ENCODE measurements at regions not wholly inside any gene's neighbourhood (a gene's known extent, or its start where the extent isn't known, plus 50 kb on each side); places are given as distances from the start of the nearest gene placed in this dataset.

DNA sequence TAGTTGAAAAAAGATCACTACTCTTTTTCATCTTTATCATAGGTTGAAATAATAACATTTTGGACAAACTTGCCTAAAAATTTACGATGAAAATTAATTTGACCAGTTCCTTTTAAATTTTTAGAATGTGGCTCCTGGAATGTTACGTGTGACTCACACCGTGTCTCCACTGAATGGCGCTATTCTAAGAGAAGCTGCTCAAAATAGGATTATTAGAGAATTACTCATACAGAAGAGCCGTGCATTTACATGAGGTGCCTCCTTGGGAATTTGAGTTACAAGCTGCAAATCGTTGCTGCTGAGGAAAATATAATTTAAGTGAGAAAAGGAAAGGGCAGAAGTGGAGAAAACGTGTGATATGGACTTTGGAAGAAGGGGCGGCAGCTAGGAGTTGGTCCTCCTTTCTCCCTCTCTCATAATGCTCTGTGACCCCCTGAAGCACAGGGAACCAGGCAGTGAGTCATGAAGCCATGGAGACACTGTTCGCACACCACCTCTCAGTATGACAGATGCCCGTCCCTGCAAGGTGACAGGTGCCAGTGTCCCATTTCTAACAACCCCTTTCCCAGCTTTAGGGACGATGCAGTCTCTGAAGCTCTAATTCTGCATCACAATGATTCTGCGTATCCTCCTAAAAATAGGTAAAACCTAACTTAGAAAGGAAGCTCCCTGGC, 323.2 kb upstream of the COBL start:
- DNase-seq (ENCODE audit: insufficient read length, low spot score) (no peak), FAIRE-seq (no peak)
- no peak for TF ChIP-seq SPI1 (IDR thresholded peaks at IDR 0.05; ENCODE audit: low read depth, low read length)
- no peak for TF ChIP-seq TAF1 (IDR thresholded peaks at IDR 0.05; ENCODE audit: low read depth, low read length)
- no peak for TF ChIP-seq POLR2A (IDR thresholded peaks at IDR 0.05; ENCODE audit: low read depth, low read length)
- no peak for TF ChIP-seq POU2F2 (IDR thresholded peaks at IDR 0.05; ENCODE audit: low read depth, low read length)
- TF ChIP-seq POLR2AphosphoS5 (IDR thresholded peaks at IDR 0.05; ENCODE audit: low read depth, low read length), result no peak
- TF ChIP-seq PAX5 (IDR thresholded peaks at IDR 0.05; ENCODE audit: insufficient read depth, low read length, severe bottlenecking), result no peak

DNA sequence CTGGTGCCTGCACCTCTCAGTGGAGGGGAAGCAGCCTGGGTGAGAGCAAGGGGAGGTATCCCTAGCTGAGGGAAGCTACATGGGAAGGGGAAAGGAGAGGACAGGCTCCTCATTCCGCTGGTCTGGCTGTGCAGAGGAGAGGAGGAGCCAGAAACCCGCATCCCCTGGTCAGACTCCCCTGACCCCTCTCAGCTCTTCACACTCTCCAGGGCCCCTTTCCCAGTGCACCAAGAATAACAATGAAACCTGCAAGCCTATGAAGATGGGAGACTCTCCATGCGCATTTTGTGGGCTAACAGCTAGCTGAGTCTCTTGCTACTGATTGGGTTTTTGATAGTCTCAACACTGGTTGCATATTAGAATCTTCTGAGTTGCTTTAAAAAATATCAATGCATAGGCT, 319.9 kb upstream of the COBL start:
- no peak for TF ChIP-seq POLR2AphosphoS5 (IDR thresholded peaks at IDR 0.05; ENCODE audit: low read depth, low read length)
- no peak for FAIRE-seq
- DNase-seq (ENCODE audit: insufficient read length, low spot score), result no peak

DNA sequence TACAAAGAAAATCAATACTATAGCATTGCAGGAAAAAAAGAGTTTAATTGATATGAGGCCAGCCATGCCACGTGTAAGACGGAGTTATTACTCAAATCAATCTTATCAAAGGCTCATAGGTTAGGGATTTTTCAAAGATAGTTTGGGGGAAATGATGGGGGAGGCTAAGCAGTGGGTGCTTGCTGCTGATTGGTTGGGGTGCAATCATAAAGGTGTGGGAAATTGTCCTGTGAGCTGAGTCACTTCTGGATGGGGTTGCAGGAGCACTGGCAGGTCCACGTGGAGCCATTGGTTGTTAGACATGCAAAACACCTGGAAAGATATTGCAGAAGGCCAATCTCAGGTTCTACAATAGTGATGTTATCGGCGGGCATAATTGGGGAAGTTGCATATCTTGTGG, 319.2 kb upstream of the COBL start:
- TF ChIP-seq SPI1 (IDR thresholded peaks at IDR 0.05; ENCODE audit: low read depth, low read length), result no peak
- TF ChIP-seq PAX5 (IDR thresholded peaks at IDR 0.05; ENCODE audit: insufficient read depth, low read length, severe bottlenecking), result no peak
- TF ChIP-seq TAF1 (IDR thresholded peaks at IDR 0.05; ENCODE audit: low read depth, low read length), result no peak
- no peak for TF ChIP-seq POLR2AphosphoS5 (IDR thresholded peaks at IDR 0.05; ENCODE audit: low read depth, low read length)
- no peak for TF ChIP-seq POLR2A (IDR thresholded peaks at IDR 0.05; ENCODE audit: low read depth, low read length)
- no peak for TF ChIP-seq POU2F2 (IDR thresholded peaks at IDR 0.05; ENCODE audit: low read depth, low read length)
- FAIRE-seq (no peak), DNase-seq (ENCODE audit: insufficient read length, low spot score) (no peak)

DNA sequence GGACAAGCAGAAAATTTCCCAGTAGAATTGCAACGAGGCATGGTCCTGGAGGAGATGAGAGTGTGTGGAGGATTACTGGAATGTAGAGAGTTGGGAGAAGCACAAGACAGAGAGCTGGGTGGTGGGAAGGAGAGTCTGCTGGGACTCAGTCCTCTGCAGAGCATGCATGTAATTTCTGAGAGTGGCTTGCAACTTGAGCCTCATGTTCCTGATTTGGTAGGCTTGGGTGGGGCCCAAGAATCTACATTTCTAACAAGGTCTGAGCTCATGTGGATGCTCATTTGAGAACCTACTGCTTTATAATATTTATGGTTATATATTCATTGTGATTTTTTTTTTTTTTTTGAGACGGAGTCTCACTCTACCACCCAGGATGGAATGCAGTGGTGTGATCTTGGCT, 317.9 kb upstream of the COBL start:
- FAIRE-seq (no peak), DNase-seq (ENCODE audit: insufficient read length, low spot score) (no peak)
- no peak for TF ChIP-seq POU2F2 (IDR thresholded peaks at IDR 0.05; ENCODE audit: low read depth, low read length)
- no peak for TF ChIP-seq TAF1 (IDR thresholded peaks at IDR 0.05; ENCODE audit: low read depth, low read length)
- no peak for TF ChIP-seq POLR2A (IDR thresholded peaks at IDR 0.05; ENCODE audit: low read depth, low read length)
- TF ChIP-seq PAX5 (IDR thresholded peaks at IDR 0.05; ENCODE audit: insufficient read depth, low read length, severe bottlenecking), result no peak
- TF ChIP-seq POLR2AphosphoS5 (IDR thresholded peaks at IDR 0.05; ENCODE audit: low read depth, low read length), result no peak
- no peak for TF ChIP-seq SPI1 (IDR thresholded peaks at IDR 0.05; ENCODE audit: low read depth, low read length)

DNA sequence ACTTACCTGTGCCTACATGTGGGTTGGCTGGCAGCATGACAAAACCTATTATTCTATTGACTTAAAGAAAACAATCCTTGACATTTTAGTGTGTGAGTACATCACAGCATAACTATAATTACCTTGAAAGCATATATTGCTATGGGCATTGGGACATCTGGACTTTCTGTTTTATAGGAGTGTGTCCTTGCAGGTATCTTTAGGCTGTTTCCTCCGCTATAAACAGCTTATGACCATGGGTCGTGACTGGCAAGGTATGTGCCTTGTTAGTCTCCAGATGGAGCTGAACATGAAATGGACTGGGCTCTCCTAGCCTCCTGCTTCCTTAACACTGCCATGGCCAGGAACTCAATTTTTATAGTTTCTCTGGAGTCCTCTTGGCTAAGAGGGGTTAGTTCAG, 317.4 kb upstream of the COBL start:
- DNase-seq (ENCODE audit: insufficient read length, low spot score) (no peak), FAIRE-seq (no peak)
- TF ChIP-seq PAX5 (IDR thresholded peaks at IDR 0.05; ENCODE audit: insufficient read depth, low read length, severe bottlenecking) (no peak), POLR2AphosphoS5 (IDR thresholded peaks at IDR 0.05; ENCODE audit: low read depth, low read length) (no peak), POU2F2 (IDR thresholded peaks at IDR 0.05; ENCODE audit: low read depth, low read length) (no peak), TAF1 (IDR thresholded peaks at IDR 0.05; ENCODE audit: low read depth, low read length) (no peak), SPI1 (IDR thresholded peaks at IDR 0.05; ENCODE audit: low read depth, low read length) (no peak), POLR2A (IDR thresholded peaks at IDR 0.05; ENCODE audit: low read depth, low read length) (no peak)

DNA sequence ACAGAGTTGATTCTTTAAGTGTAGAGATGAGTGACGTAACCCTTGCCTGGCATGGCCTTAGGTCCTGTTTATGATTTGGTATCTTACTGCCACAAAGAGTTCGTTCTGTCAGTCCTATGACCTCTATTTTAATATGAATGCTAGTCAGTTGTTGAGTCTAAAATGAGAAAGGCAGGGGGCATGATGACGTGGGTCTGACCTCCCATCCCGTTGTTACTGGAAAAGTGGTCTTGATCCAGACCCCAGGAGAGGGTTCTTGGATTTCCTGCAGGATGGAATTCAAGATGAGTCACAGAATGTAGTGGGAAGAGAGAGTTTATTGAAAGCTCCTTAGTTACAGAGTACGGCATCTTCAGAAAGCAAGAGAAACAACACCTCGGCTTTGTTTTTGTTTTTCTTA, 317.0 kb upstream of the COBL start:
- FAIRE-seq, result no peak
- no peak for DNase-seq (ENCODE audit: insufficient read length, low spot score)
- TF ChIP-seq PAX5 (IDR thresholded peaks at IDR 0.05; ENCODE audit: insufficient read depth, low read length, severe bottlenecking) (no peak), SPI1 (IDR thresholded peaks at IDR 0.05; ENCODE audit: low read depth, low read length) (no peak), POLR2AphosphoS5 (IDR thresholded peaks at IDR 0.05; ENCODE audit: low read depth, low read length) (no peak), POLR2A (IDR thresholded peaks at IDR 0.05; ENCODE audit: low read depth, low read length) (no peak), POU2F2 (IDR thresholded peaks at IDR 0.05; ENCODE audit: low read depth, low read length) (no peak)

DNA sequence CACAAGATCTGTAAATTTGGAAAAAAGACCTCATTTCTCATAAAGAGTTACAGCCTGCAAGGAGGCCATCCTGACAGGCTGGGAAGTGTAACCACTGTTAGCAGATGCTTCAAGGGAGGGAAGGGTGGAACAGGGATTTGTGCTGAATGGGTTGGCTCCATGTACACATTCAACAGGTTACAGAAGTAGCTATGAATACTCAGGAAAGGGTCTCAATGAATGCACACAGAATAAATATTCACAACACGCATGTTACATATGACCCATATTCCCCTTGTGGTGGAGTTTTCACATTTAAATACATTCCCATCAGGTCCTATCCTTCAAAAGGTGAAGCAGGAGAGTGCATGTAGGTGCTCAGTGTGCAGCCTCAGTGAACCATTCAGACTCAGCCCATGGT, 316.4 kb upstream of the COBL start:
- TF ChIP-seq POU2F2 (IDR thresholded peaks at IDR 0.05; ENCODE audit: low read depth, low read length) (no peak), SPI1 (IDR thresholded peaks at IDR 0.05; ENCODE audit: low read depth, low read length) (no peak), TAF1 (IDR thresholded peaks at IDR 0.05; ENCODE audit: low read depth, low read length) (no peak), POLR2A (IDR thresholded peaks at IDR 0.05; ENCODE audit: low read depth, low read length) (no peak), PAX5 (IDR thresholded peaks at IDR 0.05; ENCODE audit: insufficient read depth, low read length, severe bottlenecking) (no peak), POLR2AphosphoS5 (IDR thresholded peaks at IDR 0.05; ENCODE audit: low read depth, low read length) (no peak)
- DNase-seq (ENCODE audit: insufficient read length, low spot score), result no peak
- FAIRE-seq, result no peak

DNA sequence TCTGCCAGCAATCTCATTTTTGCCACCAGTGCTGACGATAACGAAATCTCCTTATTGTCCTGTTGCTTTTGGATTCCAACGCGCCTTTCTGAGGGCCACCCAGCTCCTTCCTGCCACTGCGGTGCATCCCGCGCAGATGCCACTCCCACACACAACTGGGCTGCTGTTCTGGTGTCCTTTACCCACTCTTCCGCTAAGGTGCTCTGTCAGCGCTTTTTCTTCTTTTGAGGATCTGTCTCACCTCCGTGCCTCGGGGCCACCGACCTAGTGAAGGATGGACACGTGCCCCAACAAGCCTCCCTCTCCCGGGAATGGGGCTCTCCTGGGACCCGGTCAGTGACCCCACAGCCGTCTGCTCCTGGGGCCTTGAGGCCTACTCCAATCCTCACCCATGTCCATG, 314.3 kb upstream of the COBL start:
- TF ChIP-seq TAF1 (IDR thresholded peaks at IDR 0.05; ENCODE audit: low read depth, low read length) (no peak), POLR2AphosphoS5 (IDR thresholded peaks at IDR 0.05; ENCODE audit: low read depth, low read length) (no peak), PAX5 (IDR thresholded peaks at IDR 0.05; ENCODE audit: insufficient read depth, low read length, severe bottlenecking) (no peak), POLR2A (IDR thresholded peaks at IDR 0.05; ENCODE audit: low read depth, low read length) (no peak), SPI1 (IDR thresholded peaks at IDR 0.05; ENCODE audit: low read depth, low read length) (no peak)
- DNase-seq (ENCODE audit: insufficient read length, low spot score) (no peak), FAIRE-seq (no peak)

DNA sequence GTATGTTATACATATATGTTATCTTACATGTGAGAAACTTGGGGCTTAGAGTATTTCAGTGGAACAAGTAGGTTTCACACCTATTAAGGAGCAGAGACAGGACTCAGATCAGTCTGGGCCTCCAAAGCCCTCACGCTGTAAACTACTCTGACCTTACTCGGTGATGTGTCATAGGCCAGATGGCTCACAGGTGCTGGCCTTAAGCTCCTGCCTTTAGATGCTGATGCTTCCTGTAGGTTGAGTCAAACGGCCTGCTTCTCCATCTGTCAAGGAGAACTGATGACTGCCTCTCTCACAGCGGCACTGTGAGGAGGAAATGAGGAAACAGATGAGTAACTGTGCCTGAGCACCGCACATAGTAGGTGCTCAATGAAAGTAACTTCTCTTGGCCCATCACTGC, 312.6 kb upstream of the COBL start:
- TF ChIP-seq PAX5 (IDR thresholded peaks at IDR 0.05; ENCODE audit: insufficient read depth, low read length, severe bottlenecking), result no peak
- no peak for TF ChIP-seq TAF1 (IDR thresholded peaks at IDR 0.05; ENCODE audit: low read depth, low read length)
- TF ChIP-seq SPI1 (IDR thresholded peaks at IDR 0.05; ENCODE audit: low read depth, low read length), result no peak
- no peak for TF ChIP-seq POU2F2 (IDR thresholded peaks at IDR 0.05; ENCODE audit: low read depth, low read length)
- TF ChIP-seq POLR2AphosphoS5 (IDR thresholded peaks at IDR 0.05; ENCODE audit: low read depth, low read length), result no peak
- no peak for TF ChIP-seq POLR2A (IDR thresholded peaks at IDR 0.05; ENCODE audit: low read depth, low read length)

DNA sequence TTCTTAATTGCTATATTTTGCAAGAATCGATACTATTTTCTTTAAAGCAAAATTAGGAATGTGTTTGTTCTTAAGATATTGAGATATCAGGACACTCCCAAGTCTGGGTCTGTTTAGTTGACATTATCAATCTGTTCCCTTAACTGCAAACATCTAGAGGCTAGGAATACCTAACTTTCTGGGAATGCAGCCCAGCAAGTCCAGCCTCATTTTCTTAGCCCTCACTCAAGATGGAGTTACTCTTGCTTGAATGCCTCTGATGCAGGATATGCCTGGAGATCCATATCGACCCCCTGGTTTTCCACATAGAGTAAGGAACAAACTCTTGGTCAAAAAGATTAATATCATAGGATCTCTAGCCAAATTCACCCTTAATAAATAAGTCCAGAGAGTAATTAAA, 305.3 kb upstream of the COBL start:
- FAIRE-seq, result no peak
- DNase-seq (ENCODE audit: insufficient read length, low spot score), result no peak
- no peak for TF ChIP-seq PAX5 (IDR thresholded peaks at IDR 0.05; ENCODE audit: insufficient read depth, low read length, severe bottlenecking)
- TF ChIP-seq TAF1 (IDR thresholded peaks at IDR 0.05; ENCODE audit: low read depth, low read length), result no peak
- no peak for TF ChIP-seq POU2F2 (IDR thresholded peaks at IDR 0.05; ENCODE audit: low read depth, low read length)
- TF ChIP-seq SPI1 (IDR thresholded peaks at IDR 0.05; ENCODE audit: low read depth, low read length), result no peak
- TF ChIP-seq POLR2A (IDR thresholded peaks at IDR 0.05; ENCODE audit: low read depth, low read length), result no peak
- TF ChIP-seq POLR2AphosphoS5 (IDR thresholded peaks at IDR 0.05; ENCODE audit: low read depth, low read length), result no peak

More for the DNA sequence above, 312.6 kb upstream of the COBL start:
- FAIRE-seq, result no peak
- DNase-seq (ENCODE audit: insufficient read length, low spot score), result no peak
